ENCODE measurements at regions not wholly inside any gene's neighbourhood (a gene's known extent, or its start where the extent isn't known, plus 50 kb on each side); places are given as distances from the start of the nearest gene placed in this dataset.

DNA sequence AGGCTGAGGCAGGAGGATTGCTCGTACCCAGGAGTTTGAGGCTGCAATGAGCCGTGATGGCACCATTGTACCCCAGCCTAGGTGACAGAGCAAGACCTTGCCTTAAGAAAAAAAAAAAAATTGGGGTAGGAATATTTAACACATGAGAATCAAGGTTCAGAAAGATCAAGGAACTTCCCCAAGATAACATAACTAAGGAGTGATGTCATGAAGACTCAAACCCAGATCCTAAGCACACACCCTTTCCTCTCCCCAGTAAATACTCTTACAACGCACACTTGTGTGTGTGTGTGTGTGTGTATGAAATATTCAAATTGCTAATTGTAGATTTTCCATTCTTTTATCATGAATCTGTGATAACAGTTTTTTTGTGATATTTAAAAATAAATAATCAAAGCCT lies 90.6 kb upstream of the NUDT4 start:
- TF ChIP-seq, protein P1, sequence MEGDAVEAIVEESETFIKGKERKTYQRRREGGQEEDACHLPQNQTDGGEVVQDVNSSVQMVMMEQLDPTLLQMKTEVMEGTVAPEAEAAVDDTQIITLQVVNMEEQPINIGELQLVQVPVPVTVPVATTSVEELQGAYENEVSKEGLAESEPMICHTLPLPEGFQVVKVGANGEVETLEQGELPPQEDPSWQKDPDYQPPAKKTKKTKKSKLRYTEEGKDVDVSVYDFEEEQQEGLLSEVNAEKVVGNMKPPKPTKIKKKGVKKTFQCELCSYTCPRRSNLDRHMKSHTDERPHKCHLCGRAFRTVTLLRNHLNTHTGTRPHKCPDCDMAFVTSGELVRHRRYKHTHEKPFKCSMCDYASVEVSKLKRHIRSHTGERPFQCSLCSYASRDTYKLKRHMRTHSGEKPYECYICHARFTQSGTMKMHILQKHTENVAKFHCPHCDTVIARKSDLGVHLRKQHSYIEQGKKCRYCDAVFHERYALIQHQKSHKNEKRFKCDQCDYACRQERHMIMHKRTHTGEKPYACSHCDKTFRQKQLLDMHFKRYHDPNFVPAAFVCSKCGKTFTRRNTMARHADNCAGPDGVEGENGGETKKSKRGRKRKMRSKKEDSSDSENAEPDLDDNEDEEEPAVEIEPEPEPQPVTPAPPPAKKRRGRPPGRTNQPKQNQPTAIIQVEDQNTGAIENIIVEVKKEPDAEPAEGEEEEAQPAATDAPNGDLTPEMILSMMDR (conservative IDR thresholded peaks at IDR 0.05; ENCODE audit: low read depth, low read length): no peak
- TF ChIP-seq EZH2 (IDR thresholded peaks at IDR 0.05; ENCODE audit: borderline replicate concordance, low read depth, low read length, poor library complexity, severe bottlenecking): no peak
